GM13977 (cell line): ENCODE measurements at regions not wholly inside any gene's neighbourhood (a gene's known extent, or its start where the extent isn't known, plus 50 kb on each side); places are given as distances from the start of the nearest gene placed in this dataset.
"Not testable (repeated sequence)": the region's sequence is repeated elsewhere in the genome, so short reads cannot be mapped to it uniquely, and the experiment has no call there.

ENCODE experiments used
- DNase-seq: peaks from one replicate; pipeline ENCODE4 v3.0.0; 2012; ENCODE audit warnings: low spot score
- in situ Hi-C: fragments of 300-500 bp; cut with MboI; formaldehyde crosslinking; loops from one replicate; pipeline ENCODE4 v1.12.0; 2022; ENCODE audit warnings: low sequenced_read_pairs, low pct_unique_long_range_greater_than_20kb, mixed read lengths, inconsistent platforms; ENCODE audit not compliant: unreplicated experiment
- TF ChIP-seq, protein P1 (sequence below): IDR thresholded peaks from 2 replicates; pipeline ENCODE4 v1.5.1; 2012; ENCODE audit warnings: mild to moderate bottlenecking, control low read depth; ENCODE audit not compliant: insufficient read depth; ENCODE audit errors: extremely low read depth, missing control alignments

GRCh38 chr4:18171896-18172295 lies 150.3 kb upstream of the LCORL start:
- no peak for DNase-seq
- TF ChIP-seq, protein P1, sequence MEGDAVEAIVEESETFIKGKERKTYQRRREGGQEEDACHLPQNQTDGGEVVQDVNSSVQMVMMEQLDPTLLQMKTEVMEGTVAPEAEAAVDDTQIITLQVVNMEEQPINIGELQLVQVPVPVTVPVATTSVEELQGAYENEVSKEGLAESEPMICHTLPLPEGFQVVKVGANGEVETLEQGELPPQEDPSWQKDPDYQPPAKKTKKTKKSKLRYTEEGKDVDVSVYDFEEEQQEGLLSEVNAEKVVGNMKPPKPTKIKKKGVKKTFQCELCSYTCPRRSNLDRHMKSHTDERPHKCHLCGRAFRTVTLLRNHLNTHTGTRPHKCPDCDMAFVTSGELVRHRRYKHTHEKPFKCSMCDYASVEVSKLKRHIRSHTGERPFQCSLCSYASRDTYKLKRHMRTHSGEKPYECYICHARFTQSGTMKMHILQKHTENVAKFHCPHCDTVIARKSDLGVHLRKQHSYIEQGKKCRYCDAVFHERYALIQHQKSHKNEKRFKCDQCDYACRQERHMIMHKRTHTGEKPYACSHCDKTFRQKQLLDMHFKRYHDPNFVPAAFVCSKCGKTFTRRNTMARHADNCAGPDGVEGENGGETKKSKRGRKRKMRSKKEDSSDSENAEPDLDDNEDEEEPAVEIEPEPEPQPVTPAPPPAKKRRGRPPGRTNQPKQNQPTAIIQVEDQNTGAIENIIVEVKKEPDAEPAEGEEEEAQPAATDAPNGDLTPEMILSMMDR = no peak
- in situ Hi-C loops = no loop called here

- in situ Hi-C loops = no loop called here
- DNase-seq = no peak
- TF ChIP-seq, protein P1 = no peak
These were observed 146.3 kb upstream of the LCORL start for GRCh38 chr4:18167831-18168230.

GRCh38 chr4:18166925-18167324 lies 145.4 kb upstream of the LCORL start:
- TF ChIP-seq, protein P1 = no peak
- DNase-seq = no peak
- in situ Hi-C loops = no loop called here

GRCh38 chr4:18162453-18162852 lies 140.9 kb upstream of the LCORL start:
- DNase-seq = no peak
- TF ChIP-seq, protein P1 = no peak
- in situ Hi-C loops = no loop called here

- in situ Hi-C loops, DNase-seq: not testable (repeated sequence)
These were observed 137.8 kb upstream of the LCORL start for GRCh38 chr4:18159117-18159912.

GRCh38 chr4:18155067-18156041 lies 133.8 kb upstream of the LCORL start:
- in situ Hi-C loops = no loop called here
- DNase-seq = no peak
- TF ChIP-seq, protein P1 = no peak
